ENCODE measurements at regions not wholly inside any gene's neighbourhood (a gene's known extent, or its start where the extent isn't known, plus 50 kb on each side); places are given as distances from the start of the nearest gene placed in this dataset.

- Histone ChIP-seq H3K27ac (no peak overlapping the region), H3K9me3 (no peaks in the 10 kb centered on the region)
- no peak for TF ChIP-seq EP300 (IDR thresholded peaks at IDR 0.05)
- TF ChIP-seq POLR2AphosphoS5 (IDR thresholded peaks at IDR 0.05) = no peak
- TF ChIP-seq CTCF (IDR thresholded peaks at IDR 0.05) = no peak
- TF ChIP-seq POLR2A (IDR thresholded peaks at IDR 0.05) = no peak
These were observed 320.0 kb downstream of the TEX29 start for GRCh38 chr13:111640476-111640875.

GRCh38 chr13:111642156-111642767 lies 321.8 kb downstream of the TEX29 start:
- H3K4me1 ChIP-seq = no peaks in the 10 kb centered on the region
- intact Hi-C loops (cut with DNase I; ENCODE audit: low total_unique reads) = no loop called here
- no peaks in the 10 kb centered on the region for H3K36me3 ChIP-seq
- DNase-seq = no peak
- WGBS, 5 donors = 68 to 76% (median 70%) methylated on average over 12 of the region's 12 CpGs
- no peak overlapping the region for H3K4me3 ChIP-seq
- H3K9me3 ChIP-seq = no peaks in the 10 kb centered on the region
- TF ChIP-seq POLR2A (IDR thresholded peaks at IDR 0.05) = no peak
- TF ChIP-seq POLR2AphosphoS5 (IDR thresholded peaks at IDR 0.05) = no peak
- TF ChIP-seq EP300 (IDR thresholded peaks at IDR 0.05) = no peak
- no peak for TF ChIP-seq CTCF (IDR thresholded peaks at IDR 0.05)
- H3K27ac ChIP-seq = no peak overlapping the region
- peaks cover 0 to 10% (median 4%) of the 10 kb centered on the region in 3 donors for H3K27me3 ChIP-seq

More at GRCh38 chr13:111640476-111640875, 320.0 kb downstream of the TEX29 start:
- intact Hi-C loops (cut with DNase I; ENCODE audit: low total_unique reads) = no loop called here
- Histone ChIP-seq H3K4me1 (no peaks in the 10 kb centered on the region), H3K36me3 (no peaks in the 10 kb centered on the region), H3K4me3 (no peak overlapping the region), H3K27me3 (no peaks in the 10 kb centered on the region)
- WGBS, 5 donors = 58 to 81% (median 69%) methylated on average over 7 to 9 of the region's 9 CpGs
- no peak for DNase-seq

- Histone ChIP-seq H3K4me1 (no peaks in the 10 kb centered on the region), H3K27me3 (peaks cover 0 to 14% (median 4%) of the 10 kb centered on the region in 3 donors), H3K27ac (no peak overlapping the region), H3K4me3 (no peak overlapping the region), H3K36me3 (no peaks in the 10 kb centered on the region), H3K9me3 (no peaks in the 10 kb centered on the region)
- no peak for DNase-seq
- intact Hi-C loops (cut with DNase I; ENCODE audit: low total_unique reads) = no loop called here
- WGBS, 5 donors = 84 to 90% (median 87%) methylated on average over 12 to 16 of the region's 16 CpGs
- TF ChIP-seq CTCF (IDR thresholded peaks at IDR 0.05) = no peak
- TF ChIP-seq EP300 (IDR thresholded peaks at IDR 0.05) = no peak
- TF ChIP-seq POLR2AphosphoS5 (IDR thresholded peaks at IDR 0.05) = no peak
These were observed 324.3 kb downstream of the TEX29 start for GRCh38 chr13:111644750-111645149.

GRCh38 chr13:111645198-111645597 lies 324.8 kb downstream of the TEX29 start:
- Histone ChIP-seq H3K4me3 (no peak overlapping the region), H3K4me1 (no peaks in the 10 kb centered on the region), H3K27me3 (peaks cover 0 to 19% (median 4%) of the 10 kb centered on the region in 3 donors), H3K9me3 (no peaks in the 10 kb centered on the region), H3K36me3 (no peaks in the 10 kb centered on the region), H3K27ac (no peak overlapping the region)
- intact Hi-C loops (cut with DNase I; ENCODE audit: low total_unique reads) = no loop called here
- TF ChIP-seq EP300 (IDR thresholded peaks at IDR 0.05) = no peak
- no peak for TF ChIP-seq POLR2AphosphoS5 (IDR thresholded peaks at IDR 0.05)
- no peak for TF ChIP-seq POLR2A (IDR thresholded peaks at IDR 0.05)
- no peak for TF ChIP-seq CTCF (IDR thresholded peaks at IDR 0.05)
- WGBS, 5 donors = 90 to 95% (median 92%) methylated on average over 5 to 12 of the region's 12 CpGs
- DNase-seq = no peak

All from stomach (tissue), 8 donors.